ENCODE measurements at regions not wholly inside any gene's neighbourhood (a gene's known extent, or its start where the extent isn't known, plus 50 kb on each side); places are given as distances from the start of the nearest gene placed in this dataset.

DNA sequence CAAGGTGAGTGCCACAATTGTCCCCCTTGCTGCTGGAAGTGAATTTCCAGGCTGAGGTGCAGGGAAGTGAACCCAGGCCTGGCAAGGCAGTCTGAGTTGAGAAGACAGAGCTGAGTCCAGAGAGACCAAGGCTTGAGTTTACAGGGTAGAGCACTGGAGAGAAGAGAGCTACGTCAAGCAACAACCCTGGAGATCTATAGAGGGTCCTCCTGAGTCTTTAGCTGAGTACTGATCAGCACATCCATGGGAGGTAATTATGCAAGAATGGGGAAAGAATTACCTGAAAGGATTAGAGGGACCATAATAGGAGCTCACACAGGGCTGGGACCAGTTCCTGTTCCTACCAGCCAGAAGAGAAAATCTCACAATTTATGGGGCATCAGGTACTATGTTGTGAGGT, 190.7 kb downstream of the NEDD1 start:
- DNase-seq (no peak), FAIRE-seq (no peak)
- intact Hi-C loops (cut with DNase I), result no loop called here
- no peak overlapping the region for H3K4me3 ChIP-seq (ENCODE audit: low read length in 3 of 3)
- no peaks in the 10 kb centered on the region for H3K36me3 ChIP-seq (ENCODE audit: control insufficient read depth in 2 of 3, insufficient read depth in 3 of 3, low read length in 3 of 3)
- no peaks in the 10 kb centered on the region for H3K4me1 ChIP-seq (ENCODE audit: control insufficient read depth in 2 of 3, insufficient read depth in 2 of 3, low read depth in 1 of 3, low read length in 3 of 3)
- H3K9me3 ChIP-seq (ENCODE audit: control insufficient read depth in 2 of 3, insufficient read depth in 1 of 3, low read length in 3 of 3), result no peaks in the 10 kb centered on the region
- no peak overlapping the region for H3K9ac ChIP-seq (ENCODE audit: low read length in 3 of 3)
- no peak overlapping the region for H3K27ac ChIP-seq (ENCODE audit: low read depth in 2 of 2, low read length in 2 of 2)
- no peak for TF ChIP-seq CTCF (IDR thresholded peaks at IDR 0.05; ENCODE audit: borderline replicate concordance, extremely low read depth, insufficient read depth)
- H3K27me3 ChIP-seq (ENCODE audit: control insufficient read depth, insufficient read depth, low read length), result no peaks in the 10 kb centered on the region

- H3K36me3 ChIP-seq (ENCODE audit: control insufficient read depth in 2 of 3, insufficient read depth in 3 of 3, low read length in 3 of 3), result no peaks in the 10 kb centered on the region
- no peak overlapping the region for H3K9ac ChIP-seq (ENCODE audit: low read length in 3 of 3)
- DNase-seq, result no peak
- no peak for TF ChIP-seq CTCF (IDR thresholded peaks at IDR 0.05; ENCODE audit: borderline replicate concordance, extremely low read depth, insufficient read depth)
- no peaks in the 10 kb centered on the region for H3K27me3 ChIP-seq (ENCODE audit: control insufficient read depth, insufficient read depth, low read length)
- intact Hi-C loops (cut with DNase I), result no loop called here
- no peak overlapping the region for H3K27ac ChIP-seq (ENCODE audit: low read depth in 2 of 2, low read length in 2 of 2)
- H3K4me3 ChIP-seq (ENCODE audit: low read length in 3 of 3), result no peak overlapping the region
- peaks cover 0 to 4% (median 0%) of the 10 kb centered on the region in 3 donors for H3K9me3 ChIP-seq (ENCODE audit: control insufficient read depth in 2 of 3, insufficient read depth in 1 of 3, low read length in 3 of 3)
- H3K4me1 ChIP-seq (ENCODE audit: control insufficient read depth in 2 of 3, insufficient read depth in 2 of 3, low read depth in 1 of 3, low read length in 3 of 3), result no peaks in the 10 kb centered on the region
- no peak for FAIRE-seq
Observed at GRCh38 chr12:97109441-97109840, 202.4 kb downstream of the NEDD1 start.

GRCh38 chr12:97112136-97112535, 205.1 kb downstream of the NEDD1 start:
- intact Hi-C loops (cut with DNase I), result no loop called here
- no peak overlapping the region for H3K27ac ChIP-seq (ENCODE audit: low read depth in 2 of 2, low read length in 2 of 2)
- no peaks in the 10 kb centered on the region for H3K4me1 ChIP-seq (ENCODE audit: control insufficient read depth in 2 of 3, insufficient read depth in 2 of 3, low read depth in 1 of 3, low read length in 3 of 3)
- H3K9ac ChIP-seq (ENCODE audit: low read length in 3 of 3), result no peak overlapping the region
- no peak for TF ChIP-seq CTCF (IDR thresholded peaks at IDR 0.05; ENCODE audit: borderline replicate concordance, extremely low read depth, insufficient read depth)
- no peaks in the 10 kb centered on the region for H3K27me3 ChIP-seq (ENCODE audit: control insufficient read depth, insufficient read depth, low read length)
- FAIRE-seq (no peak), DNase-seq (peak in 2 of 5 donors; percentile 62 to 66)
- no peaks in the 10 kb centered on the region for H3K9me3 ChIP-seq (ENCODE audit: control insufficient read depth in 2 of 3, insufficient read depth in 1 of 3, low read length in 3 of 3)
- no peak overlapping the region for H3K4me3 ChIP-seq (ENCODE audit: low read length in 3 of 3)
- H3K36me3 ChIP-seq (ENCODE audit: control insufficient read depth in 2 of 3, insufficient read depth in 3 of 3, low read length in 3 of 3), result no peaks in the 10 kb centered on the region

DNA sequence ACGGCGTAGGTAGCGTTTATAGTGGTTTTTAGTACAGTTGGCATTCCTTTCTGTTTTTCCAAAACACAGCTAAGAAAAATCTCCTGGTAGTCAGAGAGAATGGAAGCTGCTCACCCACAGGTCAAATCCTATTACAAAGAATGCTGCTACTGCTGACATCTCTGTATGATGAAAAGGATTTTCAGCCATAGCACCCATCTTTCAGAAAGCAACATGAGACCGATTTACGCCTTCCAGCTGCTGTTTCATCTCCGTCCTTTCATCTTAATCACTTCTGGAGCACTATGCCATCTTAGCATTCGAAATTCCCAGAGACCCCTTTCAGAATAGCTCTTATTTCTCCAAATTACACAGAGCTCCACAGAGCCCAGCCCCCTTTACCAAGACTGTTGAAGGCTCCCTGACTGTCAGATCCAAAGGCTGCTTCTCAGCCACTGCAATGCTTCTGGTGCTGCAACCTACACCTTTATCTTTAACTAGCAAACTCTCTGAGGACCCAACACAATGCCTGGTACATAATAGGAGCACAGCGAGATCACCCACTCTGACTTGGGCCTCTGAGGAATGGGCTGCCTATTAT, 211.8 kb downstream of the NEDD1 start:
- FAIRE-seq, result no peak
- intact Hi-C loops (cut with DNase I), result no loop called here
- no peak for TF ChIP-seq CTCF (IDR thresholded peaks at IDR 0.05; ENCODE audit: borderline replicate concordance, extremely low read depth, insufficient read depth)

More for the DNA sequence above, 211.8 kb downstream of the NEDD1 start:
- Histone ChIP-seq H3K9ac (ENCODE audit: low read length in 3 of 3) (no peak overlapping the region), H3K9me3 (ENCODE audit: control insufficient read depth in 2 of 3, insufficient read depth in 1 of 3, low read length in 3 of 3) (no peaks in the 10 kb centered on the region), H3K36me3 (ENCODE audit: control insufficient read depth in 2 of 3, insufficient read depth in 3 of 3, low read length in 3 of 3) (no peaks in the 10 kb centered on the region), H3K27me3 (ENCODE audit: control insufficient read depth, insufficient read depth, low read length) (no peaks in the 10 kb centered on the region), H3K4me1 (ENCODE audit: control insufficient read depth in 2 of 3, insufficient read depth in 2 of 3, low read depth in 1 of 3, low read length in 3 of 3) (no peaks in the 10 kb centered on the region), H3K4me3 (ENCODE audit: low read length in 3 of 3) (no peak overlapping the region), H3K27ac (ENCODE audit: low read depth in 2 of 2, low read length in 2 of 2) (no peak overlapping the region)
- DNase-seq, result no peak

All from kidney (tissue), 13 donors.